ENCODE measurements at regions not wholly inside any gene's neighbourhood (a gene's known extent, or its start where the extent isn't known, plus 50 kb on each side); places are given as distances from the start of the nearest gene placed in this dataset.

- TF ChIP-seq USF2 (IDR thresholded peaks at IDR 0.05; ENCODE audit: low read depth, low read length) (no peak), CEBPB (IDR thresholded peaks at IDR 0.05; ENCODE audit: low read depth, low read length) (no peak), MAFK (IDR thresholded peaks at IDR 0.05; ENCODE audit: low read depth, low read length) (no peak), RFX5 (IDR thresholded peaks at IDR 0.05; ENCODE audit: low read depth, low read length) (no peak), FOS (IDR thresholded peaks at IDR 0.05; ENCODE audit: low read depth, low read length) (no peak)
- H2AFZ ChIP-seq (replicated peaks; ENCODE audit: low read length, poor library complexity), result peak overlapping the region; percentile 45
- ChIA-PET POLR2A (ENCODE audit: unreplicated experiment) (no interaction called here), CTCF (no interaction called here)
- H4K5ac ChIP-seq (ENCODE audit: low read depth, low read length), result peak overlapping the region; percentile 48; the same call in 1 of the 2 replicates
- intact Hi-C loops (cut with micrococcal nuclease) (no loop called here), in situ Hi-C loops (cut with MboI; ENCODE audit: low sequenced_read_pairs) (no loop called here), dilution Hi-C loops (cut with HindIII; ENCODE audit: low sequenced_read_pairs, unreplicated experiment) (no loop called here)
- peak overlapping the region; percentile 63 for H3K23ac ChIP-seq (ENCODE audit: low read depth, low read length)
- no TSS peak for BruUV-seq (replicated peaks)
- peak overlapping the region; percentile 82 for H3K18ac ChIP-seq (ENCODE audit: low read depth, low read length)
- H4K20me1 ChIP-seq (ENCODE audit: insufficient read depth, low read length), result no peaks in the 10 kb centered on the region
- H3K36me3 ChIP-seq (ENCODE audit: control insufficient read depth, insufficient read depth, low read length), result no peaks in the 10 kb centered on the region
- peak overlapping the region; percentile 39 for H2AK9ac ChIP-seq (replicated peaks; ENCODE audit: low read depth, low read length, poor library complexity)
- peak overlapping the region; percentile 69 for H3K14ac ChIP-seq (replicated peaks; ENCODE audit: low read depth, low read length)
- 79% methylated on average over 2 of the region's 14 CpGs; no CpG with 5 or more reads in 1 of the 2 experiments for WGBS, 2 experiments (ENCODE audit: extremely low coverage in 2 of 2, insufficient read length in 1 of 2)
- peak overlapping the region; percentile 51; the same call in 1 of the 2 replicates for H3K27ac ChIP-seq (ENCODE audit: insufficient read depth, low read length)
- no peak for DNase-seq
- no peak overlapping the region; the same call in 1 of the 2 replicates for H3K9ac ChIP-seq (ENCODE audit: low read depth, low read length)
- H3K4ac ChIP-seq (ENCODE audit: low read depth, low read length), result peak overlapping the region; percentile 89
- H2AK5ac ChIP-seq (ENCODE audit: low read depth, low read length), result peak overlapping the region; percentile 68
- no peak; the same call in 1 of the 2 replicates for ATAC-seq (ENCODE audit: low read depth)
- peak overlapping the region; percentile 83 for H2BK20ac ChIP-seq (ENCODE audit: low read depth, low read length)
- peak overlapping the region; percentile 49 for H4K91ac ChIP-seq (ENCODE audit: insufficient read depth, low read depth, low read length)
- H2BK120ac ChIP-seq (ENCODE audit: low read depth, low read length), result peak overlapping the region; percentile 89
- H3K9me1 ChIP-seq (ENCODE audit: insufficient read depth, low read length), result peaks cover 19% of the 10 kb centered on the region
- peak overlapping the region; percentile 91 for H2BK5ac ChIP-seq (ENCODE audit: low read depth, low read length, poor library complexity, severe bottlenecking)
- no peak overlapping the region for H3K4me3 ChIP-seq (ENCODE audit: insufficient read depth, low read depth, low read length)
- peaks cover 6% of the 10 kb centered on the region for H3K9me3 ChIP-seq (ENCODE audit: control insufficient read depth, insufficient read depth, low read length)
- peaks cover 15% of the 10 kb centered on the region for H3K4me1 ChIP-seq (ENCODE audit: control insufficient read depth, insufficient read depth, low read length)
- peak overlapping the region; percentile 5 to 76; a peak in 3 of 4 replicates for H4K8ac ChIP-seq (ENCODE audit: low read depth in 2 of 2, low read length in 2 of 2)
- H3K79me1 ChIP-seq (ENCODE audit: low read depth in 1 of 2, low read length in 2 of 2), result no peaks in the 10 kb centered on the region
- H3K56ac ChIP-seq (ENCODE audit: extremely low read depth, insufficient read depth, low read length), result no peak overlapping the region
- H2BK15ac ChIP-seq (ENCODE audit: low read depth, low read length), result peak overlapping the region; percentile 29; the same call in 2 of the 3 replicates
- H3K4me2 ChIP-seq (ENCODE audit: low read depth, low read length), result no peak overlapping the region
- no peaks in the 10 kb centered on the region for H3K27me3 ChIP-seq (ENCODE audit: control insufficient read depth, insufficient read depth, low read length)
Observed at GRCh38 chr21:39029900-39030884, 153.1 kb downstream of the PSMG1 start.
